IMR-90 (cell line): ENCODE measurements at regions not wholly inside any gene's neighbourhood (a gene's known extent, or its start where the extent isn't known, plus 50 kb on each side); places are given as distances from the start of the nearest gene placed in this dataset.

Experiments
- ATAC-seq: fragments of 200-7000 bp; cut with Tn5 transposase; 2 replicates; pipeline ENCODE4 v1.9.1; 2020; ENCODE audit warnings: low read depth, mild to moderate bottlenecking, moderate library complexity
- BruUV-seq: library from RNA; stranded (reverse); fragments of 400-500 nt; replicated peaks from 2 replicates; lab custom pipeline; 2021; lab: Mats Ljungman, UMichigan
- CTCF ChIA-PET: fragments of 300-600 bp; formaldehyde crosslinking; extraction: SDS; loops from one replicate; lab custom pipeline; 2021; ENCODE audit warnings: antibody characterized with exemption; lab: Yijun Ruan, JAX
- POLR2A ChIA-PET: fragments of 300-600 bp; sonication (Branson Sonifier 250); formaldehyde crosslinking; loops from one replicate; lab custom pipeline; 2022; ENCODE audit warnings: antibody characterized with exemption; ENCODE audit not compliant: unreplicated experiment; lab: Charles Lee
- DNase-seq: peaks from one replicate; pipeline ENCODE4 v3.0.0; 2013
- H2AFZ ChIP-seq: replicated peaks from 2 replicates; pipeline ENCODE3; 2013; ENCODE audit warnings: low read length, mild to moderate bottlenecking; ENCODE audit not compliant: poor library complexity
- H2AK5ac ChIP-seq: 2 replicates; pipeline ENCODE4 v1.6.1; 2013; ENCODE audit warnings: low read depth, low read length, inconsistent platforms
- H2AK9ac ChIP-seq: replicated peaks from 2 replicates; pipeline ENCODE3; 2013; ENCODE audit warnings: mild to moderate bottlenecking, low read depth, low read length, moderate library complexity; ENCODE audit not compliant: poor library complexity
- H2BK120ac ChIP-seq: 2 replicates; pipeline ENCODE4 v1.6.1; 2013; ENCODE audit warnings: low read depth, low read length, inconsistent platforms
- H2BK15ac ChIP-seq: 3 replicates; pipeline ENCODE4 v1.6.1; 2013; ENCODE audit warnings: low read depth, low read length, inconsistent platforms
- H2BK20ac ChIP-seq: 2 replicates; pipeline ENCODE4 v1.6.1; 2013; ENCODE audit warnings: low read depth, mild to moderate bottlenecking, inconsistent platforms, low read length, moderate library complexity
- H2BK5ac ChIP-seq: 2 replicates; pipeline ENCODE4 v1.6.1; 2013; ENCODE audit warnings: mild to moderate bottlenecking, low read depth, low read length, inconsistent platforms; ENCODE audit not compliant: poor library complexity, severe bottlenecking
- H3K14ac ChIP-seq: replicated peaks from 2 replicates; pipeline ENCODE4 v1.6.1; 2013; ENCODE audit warnings: low read depth, low read length, inconsistent platforms
- H3K18ac ChIP-seq: 2 replicates; pipeline ENCODE4 v1.6.1; 2013; ENCODE audit warnings: low read depth, low read length, control low read depth
- H3K23ac ChIP-seq: 2 replicates; pipeline ENCODE4 v1.6.1; 2013; ENCODE audit warnings: low read depth, low read length, inconsistent platforms
- H3K27ac ChIP-seq: 2 replicates; pipeline ENCODE4 v1.5.1; 2013; ENCODE audit warnings: mild to moderate bottlenecking, control low read depth, low read length; ENCODE audit not compliant: insufficient read depth
- H3K27me3 ChIP-seq: 2 replicates; pipeline ENCODE4 v1.6.1; 2013; ENCODE audit warnings: low read length; ENCODE audit not compliant: control insufficient read depth, insufficient read depth
- H3K36me3 ChIP-seq: 2 replicates; pipeline ENCODE4 v1.6.1; 2013; ENCODE audit warnings: low read length, mixed read lengths; ENCODE audit not compliant: control insufficient read depth, insufficient read depth
- H3K4ac ChIP-seq: 2 replicates; pipeline ENCODE4 v1.6.1; 2013; ENCODE audit warnings: low read depth, low read length, inconsistent platforms
- H3K4me1 ChIP-seq: 2 replicates; pipeline ENCODE4 v1.6.1; 2013; ENCODE audit warnings: low read length, mixed read lengths; ENCODE audit not compliant: control insufficient read depth, insufficient read depth
- H3K4me2 ChIP-seq: 2 replicates; pipeline ENCODE4 v1.6.1; 2013; ENCODE audit warnings: low read depth, mild to moderate bottlenecking, control low read depth, low read length, moderate library complexity
- H3K4me3 ChIP-seq: 2 replicates; pipeline ENCODE4 v1.5.1; 2013; ENCODE audit warnings: low read depth, mild to moderate bottlenecking, control low read depth, low read length, moderate library complexity; ENCODE audit not compliant: insufficient read depth
- H3K56ac ChIP-seq: 2 replicates; pipeline ENCODE4 v1.6.1; 2013; ENCODE audit warnings: low read length, inconsistent platforms; ENCODE audit not compliant: insufficient read depth; ENCODE audit errors: extremely low read depth
- H3K79me1 ChIP-seq, 2 experiments: 2 replicates each; pipeline ENCODE4 v1.6.1; 2013; ENCODE audit warnings: low read length in 2 of 2, inconsistent platforms in 1 of 2, low read depth in 1 of 2
- H3K9ac ChIP-seq: 2 replicates; pipeline ENCODE4 v1.6.1; 2013; ENCODE audit warnings: low read depth, low read length, control low read depth
- H3K9me1 ChIP-seq: 2 replicates; pipeline ENCODE4 v1.6.1; 2013; ENCODE audit warnings: low read length, inconsistent platforms; ENCODE audit not compliant: insufficient read depth
- H3K9me3 ChIP-seq: 2 replicates; pipeline ENCODE4 v1.6.1; 2013; ENCODE audit warnings: low read length; ENCODE audit not compliant: control insufficient read depth, insufficient read depth
- H4K20me1 ChIP-seq: 2 replicates; pipeline ENCODE4 v1.6.1; 2013; ENCODE audit warnings: low read length, inconsistent platforms; ENCODE audit not compliant: insufficient read depth
- H4K5ac ChIP-seq: 2 replicates; pipeline ENCODE4 v1.6.1; 2013; ENCODE audit warnings: mild to moderate bottlenecking, low read depth, low read length, control low read depth
- H4K8ac ChIP-seq, 2 experiments: 2 replicates each; pipeline ENCODE4 v1.6.1; 2013; ENCODE audit warnings: low read depth in 2 of 2, low read length in 2 of 2, control low read depth in 1 of 2, inconsistent platforms in 1 of 2
- H4K91ac ChIP-seq: 2 replicates; pipeline ENCODE4 v1.6.1; 2013; ENCODE audit warnings: low read depth, low read length, inconsistent platforms; ENCODE audit not compliant: insufficient read depth
- CHD1 ChIP-seq: IDR thresholded peaks from 2 replicates; pipeline ENCODE4 v1.6.1; 2012; ENCODE audit warnings: low read depth, low read length, improper control_type of control experiment
- MXI1 ChIP-seq: IDR thresholded peaks from 2 replicates; pipeline ENCODE4 v1.6.1; 2012; ENCODE audit warnings: low read depth, mild to moderate bottlenecking, low read length, moderate library complexity, borderline replicate concordance
- NFE2L2 ChIP-seq: fragments of 150-350 bp; IDR thresholded peaks from 2 replicates; pipeline ENCODE4 v1.6.1; 2016; ENCODE audit warnings: low read depth, mild to moderate bottlenecking, low read length
- POLR2A ChIP-seq: IDR thresholded peaks from 2 replicates; pipeline ENCODE4 v1.6.1; 2012; ENCODE audit warnings: mild to moderate bottlenecking, low read depth, low read length
- WGBS, 2 experiments: methylation state at CpG; one replicate each; pipeline versions ENCODE4 v1.1.5 to v1.1.7; 2013; ENCODE audit warnings: missing lambda C conversion rate in 2 of 2; ENCODE audit not compliant: insufficient read length in 1 of 2; ENCODE audit errors: extremely low coverage in 2 of 2; 5-methylcytosine and 5-hydroxymethylcytosine counted together
- dilution Hi-C: fragments of 300-500 bp; cut with HindIII; formaldehyde crosslinking; loops from one replicate; pipeline ENCODE4 v1.14.3; 2018; ENCODE audit warnings: low sequenced_read_pairs; ENCODE audit not compliant: unreplicated experiment
- in situ Hi-C: fragments of 300-500 bp; cut with MboI; formaldehyde crosslinking; loops from 3 replicates; pipeline ENCODE4 v1.14.3; 2019; ENCODE audit warnings: low sequenced_read_pairs, inconsistent platforms, mixed read lengths
- intact Hi-C: fragments of 100-400 bp; cut with micrococcal nuclease; formaldehyde crosslinking; loops from 2 replicates; pipeline ENCODE4 v1.10.0; 2022
- TF ChIP-seq, protein P1 (sequence below): conservative IDR thresholded peaks from 2 replicates; pipeline ENCODE4 v1.5.1; 2012; ENCODE audit warnings: mild to moderate bottlenecking, low read depth, low read length, improper control_type of control experiment

- dilution Hi-C loops = no loop called here
- BruUV-seq = no TSS peak
- DNase-seq (no peak), ATAC-seq (no peak)
- Histone ChIP-seq H3K4me2 (no peak overlapping the region), H3K4ac (no peak overlapping the region), H4K8ac (no peak overlapping the region), H2AK5ac (no peak overlapping the region), H4K5ac (no peak overlapping the region), H3K4me1 (no peaks in the 10 kb centered on the region), H3K14ac (no peak overlapping the region), H3K36me3 (no peaks in the 10 kb centered on the region), H4K20me1 (no peaks in the 10 kb centered on the region), H2BK15ac (no peak overlapping the region), H2BK5ac (no peak overlapping the region), H3K56ac (no peak overlapping the region), H2BK20ac (no peak overlapping the region), H3K9ac (no peak overlapping the region), H4K91ac (no peak overlapping the region), H3K4me3 (no peak overlapping the region), H3K9me3 (peaks cover 2% of the 10 kb centered on the region; the same call in 1 of the 2 replicates), H3K9me1 (no peaks in the 10 kb centered on the region), H3K27me3 (no peaks in the 10 kb centered on the region), H3K23ac (no peak overlapping the region), H2AK9ac (no peak overlapping the region), H3K27ac (no peak overlapping the region), H2AFZ (no peak overlapping the region), H3K79me1 (no peaks in the 10 kb centered on the region), H3K18ac (no peak overlapping the region), H2BK120ac (no peak overlapping the region)
- POLR2A ChIA-PET = no interaction called here
- no peak for TF ChIP-seq MXI1
- TF ChIP-seq POLR2A = no peak
- TF ChIP-seq CHD1 = no peak
- TF ChIP-seq NFE2L2 = no peak
- TF ChIP-seq, protein P1, sequence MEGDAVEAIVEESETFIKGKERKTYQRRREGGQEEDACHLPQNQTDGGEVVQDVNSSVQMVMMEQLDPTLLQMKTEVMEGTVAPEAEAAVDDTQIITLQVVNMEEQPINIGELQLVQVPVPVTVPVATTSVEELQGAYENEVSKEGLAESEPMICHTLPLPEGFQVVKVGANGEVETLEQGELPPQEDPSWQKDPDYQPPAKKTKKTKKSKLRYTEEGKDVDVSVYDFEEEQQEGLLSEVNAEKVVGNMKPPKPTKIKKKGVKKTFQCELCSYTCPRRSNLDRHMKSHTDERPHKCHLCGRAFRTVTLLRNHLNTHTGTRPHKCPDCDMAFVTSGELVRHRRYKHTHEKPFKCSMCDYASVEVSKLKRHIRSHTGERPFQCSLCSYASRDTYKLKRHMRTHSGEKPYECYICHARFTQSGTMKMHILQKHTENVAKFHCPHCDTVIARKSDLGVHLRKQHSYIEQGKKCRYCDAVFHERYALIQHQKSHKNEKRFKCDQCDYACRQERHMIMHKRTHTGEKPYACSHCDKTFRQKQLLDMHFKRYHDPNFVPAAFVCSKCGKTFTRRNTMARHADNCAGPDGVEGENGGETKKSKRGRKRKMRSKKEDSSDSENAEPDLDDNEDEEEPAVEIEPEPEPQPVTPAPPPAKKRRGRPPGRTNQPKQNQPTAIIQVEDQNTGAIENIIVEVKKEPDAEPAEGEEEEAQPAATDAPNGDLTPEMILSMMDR = no peak
- CTCF ChIA-PET = interaction anchor here (1.0 kb wide), 1 partner anchor 15 kb away, joined by 3 read pairs; no protein-coding TSS in a partner anchor
- in situ Hi-C loops = no loop called here
- intact Hi-C loops = no loop called here
- WGBS, 2 experiments = no CpG with 5 or more reads among the region's 1 CpG
Measured at GRCh38 chr6:101129851-101130250, 248.7 kb upstream of the ASCC3 start.
